ENCODE measurements at regions not wholly inside any gene's neighbourhood (a gene's known extent, or its start where the extent isn't known, plus 50 kb on each side); places are given as distances from the start of the nearest gene placed in this dataset.

- 75% methylated on average over 2 of the region's 2 CpGs for WGBS
- no peaks in the 10 kb centered on the region for H3K36me3 ChIP-seq
- intact Hi-C loops (cut with DNase I): loop anchor here (2.0 kb wide), 1 partner anchor 19 kb away; no protein-coding TSS in a partner anchor
Measured at GRCh38 chr3:164521644-164522043, 556.7 kb downstream of the SI start.

GRCh38 chr3:164521139-164521538, 557.2 kb downstream of the SI start:
- H3K27ac ChIP-seq (replicated peaks in 1 of 4): no peak overlapping the region
- TF ChIP-seq POLR2A (IDR thresholded peaks at IDR 0.05; ENCODE audit: low read depth) (no peak), CTCF (IDR thresholded peaks at IDR 0.05) (no peak), EP300 (IDR thresholded peaks at IDR 0.05) (no peak)
- 95% methylated on average over 3 of the region's 4 CpGs for WGBS
- no peaks in the 10 kb centered on the region for H3K36me3 ChIP-seq
- no peaks in the 10 kb centered on the region for H3K27me3 ChIP-seq
- no peak overlapping the region for H3K4me3 ChIP-seq
- intact Hi-C loops (cut with DNase I): no loop called here
- H3K4me1 ChIP-seq: no peaks in the 10 kb centered on the region
- DNase-seq (ENCODE audit: extremely low spot score): no peak
- peaks cover 0 to 23% (median 10%) of the 10 kb centered on the region in 4 donors for H3K9me3 ChIP-seq

More at GRCh38 chr3:164521644-164522043, 556.7 kb downstream of the SI start:
- TF ChIP-seq CTCF (IDR thresholded peaks at IDR 0.05) (no peak), POLR2AphosphoS5 (IDR thresholded peaks at IDR 0.05) (no peak), POLR2A (IDR thresholded peaks at IDR 0.05; ENCODE audit: low read depth) (no peak), EP300 (IDR thresholded peaks at IDR 0.05) (no peak)
- H3K27ac ChIP-seq (replicated peaks in 1 of 4): no peak overlapping the region
- no peaks in the 10 kb centered on the region for H3K4me1 ChIP-seq
- DNase-seq (ENCODE audit: extremely low spot score): no peak
- H3K27me3 ChIP-seq: no peaks in the 10 kb centered on the region
- peaks cover 0 to 23% (median 10%) of the 10 kb centered on the region in 4 donors for H3K9me3 ChIP-seq
- no peak overlapping the region for H3K4me3 ChIP-seq

- H3K4me1 ChIP-seq: no peaks in the 10 kb centered on the region
- no peak overlapping the region for H3K27ac ChIP-seq (replicated peaks in 1 of 4)
- H3K27me3 ChIP-seq: no peaks in the 10 kb centered on the region
- no peaks in the 10 kb centered on the region for H3K36me3 ChIP-seq
- intact Hi-C loops (cut with DNase I): no loop called here
- no peak for DNase-seq (ENCODE audit: extremely low spot score)
- WGBS: 89% methylated on average over 5 of the region's 5 CpGs
- no peak for TF ChIP-seq EP300 (IDR thresholded peaks at IDR 0.05)
- TF ChIP-seq CTCF (IDR thresholded peaks at IDR 0.05): no peak
- no peak for TF ChIP-seq POLR2A (IDR thresholded peaks at IDR 0.05; ENCODE audit: low read depth)
- H3K4me3 ChIP-seq: no peak overlapping the region
- H3K9me3 ChIP-seq: peaks cover 0 to 33% (median 10%) of the 10 kb centered on the region in 4 donors
Measured at GRCh38 chr3:164515256-164515655, 563.0 kb downstream of the SI start.

- DNase-seq (ENCODE audit: extremely low spot score): no peak
- H3K27me3 ChIP-seq: no peaks in the 10 kb centered on the region
- no peaks in the 10 kb centered on the region for H3K4me1 ChIP-seq
- intact Hi-C loops (cut with DNase I): no loop called here
- H3K4me3 ChIP-seq: no peak overlapping the region
- WGBS: 96% methylated on average over 5 of the region's 6 CpGs
- H3K36me3 ChIP-seq: no peaks in the 10 kb centered on the region
- H3K9me3 ChIP-seq: peaks cover 0 to 30% (median 7%) of the 10 kb centered on the region in 4 donors
- no peak for TF ChIP-seq EP300 (IDR thresholded peaks at IDR 0.05)
- TF ChIP-seq POLR2A (IDR thresholded peaks at IDR 0.05; ENCODE audit: low read depth): no peak
- no peak for TF ChIP-seq CTCF (IDR thresholded peaks at IDR 0.05)
- no peak for TF ChIP-seq POLR2AphosphoS5 (IDR thresholded peaks at IDR 0.05)
- H3K27ac ChIP-seq (replicated peaks in 1 of 4): no peak overlapping the region
Measured at GRCh38 chr3:164514576-164514975, 563.7 kb downstream of the SI start.

GRCh38 chr3:164507886-164508285, 570.4 kb downstream of the SI start:
- TF ChIP-seq EP300 (IDR thresholded peaks at IDR 0.05) (no peak), CTCF (IDR thresholded peaks at IDR 0.05) (no peak), POLR2AphosphoS5 (IDR thresholded peaks at IDR 0.05) (no peak), POLR2A (IDR thresholded peaks at IDR 0.05; ENCODE audit: low read depth) (no peak)
- Histone ChIP-seq H3K36me3 (no peaks in the 10 kb centered on the region), H3K4me3 (no peak overlapping the region), H3K4me1 (no peaks in the 10 kb centered on the region), H3K9me3 (no peaks in the 10 kb centered on the region), H3K27ac (replicated peaks in 1 of 4) (no peak overlapping the region), H3K27me3 (no peaks in the 10 kb centered on the region)
- intact Hi-C loops (cut with DNase I): no loop called here
- no peak for DNase-seq (ENCODE audit: extremely low spot score)
